GM19099 (cell line): ENCODE measurements at regions not wholly inside any gene's neighbourhood (a gene's known extent, or its start where the extent isn't known, plus 50 kb on each side); places are given as distances from the start of the nearest gene placed in this dataset.

Experiments
- POLR2A ChIP-seq: IDR thresholded peaks from 3 replicates; pipeline ENCODE4 v1.6.1; 2011; ENCODE audit warnings: low read depth; ENCODE audit not compliant: insufficient read length; ENCODE audit errors: extremely low read depth

DNA sequence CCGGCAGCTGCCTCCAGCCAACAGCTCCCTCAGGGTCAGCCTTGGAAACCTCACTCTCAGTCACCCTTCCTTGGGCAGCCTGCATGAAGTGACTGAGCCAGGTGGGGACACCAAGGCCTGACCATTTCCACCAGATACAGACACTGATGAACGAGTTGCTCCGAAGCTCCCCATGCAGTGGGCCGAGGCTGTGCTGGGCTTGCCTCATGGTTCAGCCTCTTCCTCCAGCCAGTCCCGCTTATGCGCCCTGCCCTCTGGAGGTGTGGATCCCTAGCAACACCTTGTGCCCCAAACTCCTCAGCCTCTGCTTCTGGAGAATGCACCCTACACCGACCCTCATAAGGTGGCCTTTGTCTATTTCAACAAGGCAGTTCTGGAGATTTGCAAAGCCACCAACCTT lies 236.0 kb downstream of the RRAGC start:
- TF ChIP-seq POLR2A, result no peak

DNA sequence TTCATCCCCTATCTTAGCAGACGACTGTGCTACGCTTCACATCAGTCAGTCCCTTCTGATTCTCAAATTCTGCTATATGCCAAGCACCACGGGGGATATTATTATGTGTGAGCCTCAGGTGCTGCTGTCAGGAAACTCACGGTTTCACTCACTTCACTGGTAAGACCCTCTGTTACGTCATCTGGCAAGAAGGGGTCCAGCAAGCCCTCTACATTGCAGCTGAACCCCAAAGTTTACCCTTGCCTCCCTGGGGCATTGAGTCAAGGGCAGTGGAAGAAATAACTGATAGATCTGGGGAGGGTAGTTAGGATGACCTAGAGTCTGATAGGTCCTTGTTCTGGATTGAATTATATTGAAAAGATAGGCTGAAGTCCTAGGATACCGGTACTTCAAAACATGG lies 237.4 kb downstream of the RRAGC start:
- no peak for TF ChIP-seq POLR2A

DNA sequence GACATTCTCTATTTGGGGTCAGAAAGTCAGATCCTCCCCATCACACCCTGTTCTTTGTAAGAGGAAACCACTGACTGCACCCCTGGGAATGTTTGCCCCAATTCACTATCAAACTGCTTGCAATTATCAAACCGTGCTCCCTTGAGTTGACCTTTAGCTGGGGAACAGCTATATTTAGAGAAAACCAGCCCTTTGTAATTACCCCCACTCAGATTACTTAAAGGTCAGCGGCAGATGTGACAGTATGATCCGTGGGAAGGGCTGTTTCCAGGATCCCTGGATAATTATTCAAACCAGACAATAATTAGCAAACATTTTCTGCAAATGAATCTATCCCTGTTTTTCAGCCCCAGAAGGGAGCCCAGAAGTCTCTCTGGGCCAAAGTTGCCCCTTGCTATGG lies 242.7 kb downstream of the RRAGC start:
- no peak for TF ChIP-seq POLR2A

DNA sequence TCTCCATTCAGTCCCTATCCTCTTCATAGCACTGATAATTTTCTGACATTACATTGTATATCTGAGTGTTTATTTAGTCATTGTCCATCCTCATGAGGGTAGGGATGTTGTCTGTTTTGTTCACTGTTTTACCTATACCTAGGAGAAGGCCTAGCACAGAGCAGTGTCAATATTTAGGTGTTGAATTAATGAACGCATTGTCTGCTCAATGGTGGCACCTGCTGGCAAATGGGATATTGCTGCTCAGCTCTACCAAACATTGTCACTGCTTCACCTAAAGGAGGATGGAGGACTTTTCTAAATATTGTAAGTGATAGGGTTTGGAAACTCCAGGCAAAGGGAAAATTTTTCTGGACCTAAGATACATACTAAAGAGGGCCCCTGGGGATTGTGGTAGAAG lies 243.9 kb downstream of the RRAGC start:
- no peak for TF ChIP-seq POLR2A

DNA sequence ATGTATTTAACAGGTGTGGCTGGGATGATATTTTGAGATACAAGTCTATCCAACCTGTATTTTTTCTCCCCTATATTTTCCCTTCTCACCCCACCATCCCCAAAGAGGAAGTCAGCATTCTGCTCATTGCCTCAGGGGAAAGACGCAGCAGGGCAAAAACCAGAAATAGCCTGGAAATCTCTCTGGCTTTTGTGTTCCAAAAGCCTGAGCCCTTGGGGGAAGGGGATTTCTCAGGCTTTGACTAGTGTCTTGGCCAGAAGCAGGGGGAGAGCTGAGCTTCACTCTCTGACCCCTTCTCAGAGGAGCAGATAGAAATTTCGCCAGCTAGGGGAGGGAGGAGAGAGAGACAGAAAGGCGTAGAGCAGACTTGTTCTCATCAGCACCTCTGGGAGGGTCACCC lies 244.7 kb downstream of the RRAGC start:
- TF ChIP-seq POLR2A, result no peak

DNA sequence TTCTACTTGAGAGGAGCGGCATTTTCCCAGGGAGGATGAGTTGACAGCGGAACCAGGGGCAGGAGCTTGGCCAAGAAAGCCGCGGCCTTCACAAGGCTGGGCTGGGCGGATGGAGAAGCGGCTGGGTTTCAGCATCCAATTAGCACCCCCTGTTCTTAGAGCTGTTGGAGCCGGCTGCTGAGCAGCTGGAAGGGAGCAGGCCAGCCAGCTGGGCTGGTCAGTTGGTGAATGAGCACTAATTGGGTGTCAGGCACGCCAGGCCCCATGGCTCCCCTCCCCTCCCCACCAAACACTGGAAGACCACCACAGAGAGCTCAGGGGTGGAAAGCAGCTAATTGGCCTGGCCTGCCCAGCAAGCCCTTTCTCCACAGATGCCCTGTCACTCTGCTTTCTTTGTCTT lies 245.6 kb downstream of the RRAGC start:
- TF ChIP-seq POLR2A, result no peak

DNA sequence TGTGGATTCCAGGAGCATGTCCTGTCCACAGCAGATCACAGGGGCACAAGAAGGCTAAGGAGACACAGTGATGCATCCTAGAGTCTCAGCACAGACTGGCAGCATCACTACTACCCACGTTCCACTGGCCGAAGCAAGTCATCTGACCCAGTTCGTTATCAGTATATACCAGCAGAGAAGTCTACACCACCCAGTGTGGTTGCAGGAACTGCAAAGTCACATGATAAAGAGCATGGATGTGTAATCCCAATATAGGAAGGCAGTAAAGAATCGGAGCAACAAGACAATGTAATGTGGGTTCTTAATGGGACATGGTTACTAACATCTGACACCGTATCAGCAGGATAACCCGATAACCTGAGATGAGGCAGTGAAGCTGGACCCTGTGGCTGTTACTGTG lies 246.6 kb downstream of the RRAGC start:
- TF ChIP-seq POLR2A, result no peak

DNA sequence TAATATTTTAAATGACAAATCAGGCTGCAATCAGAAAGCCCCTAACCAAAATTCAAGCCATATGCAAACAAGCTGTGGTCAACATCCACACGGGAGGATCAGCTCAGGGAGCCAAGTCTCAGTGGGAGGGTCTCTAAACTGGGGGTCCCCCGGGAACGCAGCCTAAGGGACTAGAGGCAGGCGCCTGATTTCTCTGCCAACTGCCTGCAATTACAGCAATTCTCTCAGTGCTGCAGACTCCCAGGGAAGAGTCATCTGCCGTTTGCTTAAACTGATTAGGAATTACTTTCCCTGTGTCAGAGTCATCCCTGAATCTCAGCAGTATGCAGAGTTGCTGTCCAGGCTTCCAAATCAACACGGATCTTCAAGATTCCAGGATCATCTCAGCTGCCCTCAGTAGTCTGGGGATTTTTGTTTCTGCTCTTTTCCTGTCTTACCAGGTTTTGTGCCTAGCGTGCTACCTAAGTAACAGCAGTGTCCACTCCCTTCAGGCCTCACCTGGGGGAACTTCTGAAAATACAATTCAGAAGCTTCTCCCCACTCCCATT lies 247.8 kb downstream of the RRAGC start:
- TF ChIP-seq POLR2A, result no peak

DNA sequence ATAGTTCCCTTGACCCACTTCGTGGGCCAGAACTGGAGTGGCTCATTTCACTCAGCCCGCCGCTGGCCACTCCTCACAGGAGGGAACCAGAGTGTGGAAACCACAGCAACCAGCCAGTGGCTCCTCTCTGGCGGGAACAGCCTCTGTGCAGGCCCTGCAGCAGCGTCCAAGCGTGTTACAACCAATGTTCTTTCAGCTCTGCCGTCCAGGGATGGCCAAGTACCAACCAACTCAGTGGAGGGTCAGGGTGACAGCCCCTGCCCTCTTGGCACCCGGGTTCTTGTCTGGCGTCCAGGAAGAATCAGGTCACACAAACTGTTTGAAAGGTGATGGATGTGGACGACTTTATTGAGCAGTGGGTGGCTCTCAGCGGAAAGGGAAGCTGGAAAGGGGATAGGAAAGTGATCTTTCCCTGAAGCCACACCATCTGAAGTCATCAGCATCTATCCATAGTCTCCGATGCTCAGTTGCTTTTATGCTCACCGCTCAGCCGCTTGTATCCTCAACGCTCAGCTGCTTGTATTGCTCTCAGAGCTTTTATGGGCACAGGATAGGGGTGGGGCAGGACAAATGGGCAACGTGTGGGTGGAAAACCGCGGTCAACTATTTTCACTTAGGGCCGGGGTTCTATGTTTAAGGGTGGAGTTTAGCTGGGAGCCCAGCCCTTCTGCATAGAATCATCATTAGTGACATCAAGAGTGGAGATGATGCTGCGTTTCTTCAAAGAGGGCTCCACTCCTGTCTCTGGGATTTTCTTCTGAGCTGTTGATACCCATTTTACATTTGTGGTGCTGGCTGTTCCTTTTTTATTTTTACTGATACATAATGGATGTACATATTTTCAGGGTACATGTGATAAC lies 250.2 kb downstream of the RRAGC start:
- TF ChIP-seq POLR2A, result no peak

DNA sequence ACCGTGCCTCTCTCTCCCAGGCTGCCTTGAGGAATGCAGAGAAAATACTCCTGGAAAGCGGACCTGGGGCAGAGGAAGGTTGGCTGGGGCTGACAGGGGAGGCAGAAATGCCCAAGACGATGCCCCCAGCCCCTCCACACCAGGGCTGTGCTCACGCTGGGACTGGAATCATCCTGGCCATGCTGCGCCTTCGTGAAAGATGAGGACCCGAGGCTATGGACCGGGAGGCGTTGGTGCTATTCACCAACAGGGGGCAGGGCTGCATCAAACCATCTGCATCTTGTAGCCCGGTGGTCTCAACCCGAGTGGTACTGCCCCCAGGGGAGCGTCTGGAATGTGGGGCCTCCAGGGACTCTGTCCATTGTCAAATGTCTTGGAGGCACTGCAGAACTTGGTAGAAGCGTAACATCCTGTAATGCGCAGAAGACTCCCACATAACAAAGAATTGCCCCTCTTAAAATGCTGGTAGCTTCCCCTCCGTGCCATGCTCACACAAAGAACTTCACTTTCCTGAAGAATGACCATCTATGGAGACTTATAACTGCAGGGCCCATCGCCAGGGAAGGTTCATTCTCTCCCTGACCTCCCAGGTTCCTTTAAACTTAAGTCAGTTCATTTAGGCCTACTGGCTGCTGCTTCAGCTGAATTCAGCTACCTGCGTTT lies 251.2 kb downstream of the RRAGC start:
- TF ChIP-seq POLR2A, result no peak

DNA sequence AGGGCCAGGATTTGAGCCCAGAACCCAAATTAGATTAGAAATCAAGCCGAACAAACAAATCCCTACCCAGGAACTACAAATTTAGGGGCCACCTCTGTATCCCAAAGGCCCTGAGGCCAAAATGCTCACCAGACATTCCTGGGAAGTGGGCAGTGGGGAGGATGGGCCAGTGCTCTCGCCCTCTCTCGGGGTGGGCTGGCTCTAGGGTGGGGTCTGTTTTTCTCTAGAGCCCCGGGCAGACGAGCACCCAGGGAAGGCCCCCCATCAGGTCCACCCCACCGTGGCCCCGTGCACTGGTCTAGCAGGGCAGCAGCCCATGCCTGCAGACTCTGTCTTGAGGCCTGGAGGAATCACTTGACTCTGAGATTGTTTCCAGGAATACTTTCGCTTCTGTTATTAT lies 252.0 kb downstream of the RRAGC start:
- no peak for TF ChIP-seq POLR2A

DNA sequence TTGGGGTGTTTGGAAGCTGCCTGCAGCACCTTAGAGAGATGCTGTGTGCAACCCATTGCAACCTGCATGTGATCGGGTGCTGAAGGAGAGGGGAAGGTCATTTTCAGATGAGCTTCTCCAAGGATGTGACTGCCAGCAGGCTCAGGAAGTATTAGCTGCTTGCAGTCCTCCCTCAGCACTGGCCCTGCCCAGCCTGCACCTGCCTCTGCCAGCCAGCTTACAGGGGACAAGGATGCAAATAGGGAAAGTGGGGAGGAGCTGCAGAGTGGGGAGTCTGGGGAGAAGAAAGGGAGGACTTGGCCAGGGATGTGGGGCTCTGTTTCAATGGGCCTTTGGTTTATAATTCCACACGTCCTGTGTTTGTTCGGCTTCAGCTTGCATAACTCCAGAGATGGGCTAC lies 254.5 kb downstream of the RRAGC start:
- no peak for TF ChIP-seq POLR2A

DNA sequence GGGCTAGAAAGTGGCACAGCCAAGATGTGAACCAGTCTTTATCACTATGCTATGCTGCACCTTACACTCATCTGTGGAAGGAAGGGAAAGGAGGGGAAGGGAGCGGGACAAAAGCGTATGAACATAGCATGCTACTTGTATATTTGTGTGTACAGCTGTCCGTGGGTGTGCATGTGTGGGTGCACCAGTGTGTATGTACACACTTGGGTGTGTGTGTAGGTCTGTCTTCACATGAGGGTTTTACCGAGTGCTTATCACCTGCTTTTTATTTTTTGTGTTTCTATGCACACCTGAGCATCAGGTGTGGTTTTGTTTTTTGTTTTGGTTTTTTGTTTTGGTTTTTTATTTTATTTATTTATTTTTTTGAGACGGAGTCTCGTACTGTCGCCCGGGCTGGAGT lies 255.7 kb downstream of the RRAGC start:
- TF ChIP-seq POLR2A, result no peak

DNA sequence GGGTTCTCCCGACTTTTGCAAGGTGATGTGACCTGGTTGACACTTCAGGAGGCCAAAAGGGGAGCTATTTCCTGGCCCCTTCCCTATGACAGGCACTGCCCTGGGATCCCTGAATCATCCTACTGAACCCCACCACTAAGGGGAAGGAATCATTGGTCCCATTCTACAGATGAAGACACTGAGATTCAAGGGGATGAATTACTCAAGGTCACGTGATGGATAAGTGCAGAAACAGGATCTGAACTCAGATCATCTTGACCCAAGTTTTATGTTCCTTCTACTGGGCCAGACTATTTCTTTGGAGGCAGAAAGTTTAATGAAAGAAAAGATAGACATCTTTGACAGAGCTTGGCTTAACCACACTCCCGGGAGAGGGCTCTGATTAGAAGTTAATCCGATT lies 258.7 kb downstream of the RRAGC start:
- TF ChIP-seq POLR2A, result no peak

DNA sequence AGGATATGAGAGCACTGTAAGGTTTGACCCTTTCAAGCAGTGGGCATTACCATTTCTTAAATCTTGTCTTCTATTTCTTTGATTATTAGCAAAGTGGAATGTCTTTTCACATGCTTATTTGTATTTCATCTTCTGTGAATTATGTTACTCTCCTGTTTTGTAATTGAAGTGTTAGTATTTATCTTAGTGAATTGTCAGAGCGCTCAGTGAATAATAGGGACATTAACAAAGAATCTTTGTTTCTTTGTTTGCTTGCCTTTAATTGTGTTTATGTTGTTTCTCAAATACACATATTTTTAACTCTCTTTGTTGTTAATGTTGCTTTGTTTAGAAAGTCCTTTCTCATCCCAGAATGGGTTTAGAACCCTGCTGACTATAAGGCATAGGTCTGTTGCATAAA lies 259.3 kb downstream of the RRAGC start:
- no peak for TF ChIP-seq POLR2A

DNA sequence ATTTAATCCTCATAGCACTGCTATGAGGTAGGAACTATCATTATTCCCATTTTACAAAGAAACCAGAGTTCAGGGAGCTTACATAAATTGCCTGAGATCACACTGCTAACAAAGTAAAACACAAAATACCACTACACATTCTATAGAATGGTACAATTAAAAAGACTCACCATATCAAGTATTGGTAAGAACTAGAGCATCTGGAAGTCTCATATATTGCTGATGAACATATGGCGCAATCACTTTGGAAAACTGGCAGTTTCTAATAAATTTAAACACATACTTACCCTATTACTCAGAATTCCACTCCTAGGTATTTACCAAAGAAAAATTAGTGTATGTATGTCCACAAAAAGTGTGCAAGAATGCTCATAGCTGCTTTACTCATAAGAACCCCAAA lies 261.5 kb downstream of the RRAGC start:
- TF ChIP-seq POLR2A, result no peak
